Panc1 (cell line): ENCODE measurements at regions not wholly inside any gene's neighbourhood (a gene's known extent, or its start where the extent isn't known, plus 50 kb on each side); places are given as distances from the start of the nearest gene placed in this dataset.

ENCODE experiments used
- CTCF ChIP-seq: fragments of 450-650 bp; IDR thresholded peaks from 2 replicates; pipeline ENCODE4 v1.5.1; 2017; ENCODE audit warnings: mild to moderate bottlenecking
- POLR2AphosphoS5 ChIP-seq: IDR thresholded peaks from 2 replicates; pipeline ENCODE4 v1.6.1; 2012; ENCODE audit warnings: mild to moderate bottlenecking, low read depth, low read length, moderate library complexity
- REST ChIP-seq, 2 experiments: IDR thresholded peaks; 2 replicates each; pipeline ENCODE4 v1.6.1; 2011 to 2012; ENCODE audit warnings: low read depth in 2 of 2, control low read depth in 1 of 2, low read length in 1 of 2, mild to moderate bottlenecking in 1 of 2, moderate library complexity in 1 of 2; ENCODE audit not compliant: insufficient read depth in 1 of 2

- TF ChIP-seq CTCF (no peak), POLR2AphosphoS5 (no peak), REST (IDR thresholded peaks at IDR 0.05; ENCODE audit: insufficient read depth in 1 of 2, low read depth in 2 of 2, low read length in 1 of 2) (no peak)
Observed at GRCh38 chr5:106768392-106768791, 902.3 kb downstream of the EFNA5 start.
